ENCODE measurements at regions not wholly inside any gene's neighbourhood (a gene's known extent, or its start where the extent isn't known, plus 50 kb on each side); places are given as distances from the start of the nearest gene placed in this dataset.

DNA sequence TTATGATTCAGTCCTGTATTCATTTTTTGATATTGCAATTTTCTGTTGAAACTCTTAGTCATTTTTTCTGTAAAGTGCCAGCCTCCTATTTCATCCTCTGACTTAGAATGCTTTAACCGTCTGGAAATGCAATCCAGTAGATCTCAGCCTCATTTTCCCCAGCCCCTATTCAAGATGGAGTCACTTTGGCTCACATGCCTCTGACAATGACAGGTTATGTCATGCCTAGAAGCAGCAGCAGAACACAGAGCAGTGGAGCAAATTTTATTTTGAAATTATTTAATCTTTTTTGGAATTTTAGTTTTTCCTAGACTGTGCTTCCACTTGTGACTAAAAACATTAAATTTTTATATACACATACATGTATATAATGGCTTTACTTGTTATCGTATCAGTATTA, 1053.2 kb downstream of the TAF11L14 start:
- CTCF ChIA-PET = no interaction called here
- H3K36me3 Mint-ChIP-seq (ENCODE audit: low read depth) = no peaks in the 10 kb centered on the region
- no peak overlapping the region for H3K4me3 Mint-ChIP-seq
- H3K27me3 Mint-ChIP-seq = no peaks in the 10 kb centered on the region
- POLR2A ChIA-PET = no interaction called here
- no peak for ATAC-seq
- H3K27ac Mint-ChIP-seq = no peak overlapping the region
- no peak for DNase-seq
- intact Hi-C loops (cut with micrococcal nuclease) = no loop called here
- TF ChIP-seq, protein P1, sequence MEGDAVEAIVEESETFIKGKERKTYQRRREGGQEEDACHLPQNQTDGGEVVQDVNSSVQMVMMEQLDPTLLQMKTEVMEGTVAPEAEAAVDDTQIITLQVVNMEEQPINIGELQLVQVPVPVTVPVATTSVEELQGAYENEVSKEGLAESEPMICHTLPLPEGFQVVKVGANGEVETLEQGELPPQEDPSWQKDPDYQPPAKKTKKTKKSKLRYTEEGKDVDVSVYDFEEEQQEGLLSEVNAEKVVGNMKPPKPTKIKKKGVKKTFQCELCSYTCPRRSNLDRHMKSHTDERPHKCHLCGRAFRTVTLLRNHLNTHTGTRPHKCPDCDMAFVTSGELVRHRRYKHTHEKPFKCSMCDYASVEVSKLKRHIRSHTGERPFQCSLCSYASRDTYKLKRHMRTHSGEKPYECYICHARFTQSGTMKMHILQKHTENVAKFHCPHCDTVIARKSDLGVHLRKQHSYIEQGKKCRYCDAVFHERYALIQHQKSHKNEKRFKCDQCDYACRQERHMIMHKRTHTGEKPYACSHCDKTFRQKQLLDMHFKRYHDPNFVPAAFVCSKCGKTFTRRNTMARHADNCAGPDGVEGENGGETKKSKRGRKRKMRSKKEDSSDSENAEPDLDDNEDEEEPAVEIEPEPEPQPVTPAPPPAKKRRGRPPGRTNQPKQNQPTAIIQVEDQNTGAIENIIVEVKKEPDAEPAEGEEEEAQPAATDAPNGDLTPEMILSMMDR (IDR thresholded peaks at IDR 0.05) = no peak
- no peaks in the 10 kb centered on the region for H3K4me1 Mint-ChIP-seq (ENCODE audit: low read depth)
- H3K9me3 Mint-ChIP-seq = peaks cover 4% of the 10 kb centered on the region

DNA sequence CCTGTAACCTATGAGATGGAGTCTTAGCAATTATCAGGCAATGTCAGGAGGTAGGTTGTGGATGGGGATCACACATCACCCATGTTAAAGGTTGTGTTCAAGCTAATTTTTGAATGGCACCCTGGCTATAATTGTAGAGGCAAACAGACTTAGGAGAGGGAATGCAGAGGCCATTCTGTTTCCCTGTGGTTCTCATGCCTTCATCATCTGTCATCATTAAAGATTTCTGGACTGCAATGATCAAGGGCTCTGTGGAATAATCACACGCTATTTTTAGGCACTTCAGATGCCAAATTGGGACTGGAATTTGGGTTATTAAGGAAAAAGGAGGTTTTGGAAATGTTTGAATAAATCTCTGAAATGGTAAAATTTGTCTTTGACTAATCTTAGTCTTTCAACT, 1065.4 kb downstream of the TAF11L14 start:
- intact Hi-C loops (cut with micrococcal nuclease) = loop anchor here (2.0 to 10.0 kb wide), 3 partner anchors 48 to 305 kb away; no protein-coding TSS in a partner anchor
- CTCF ChIA-PET = interaction anchor here (1.0 to 1.5 kb wide), 6 partner anchors 9 to 233 kb away, joined by 3 to 5 read pairs (median 4); no protein-coding TSS in a partner anchor
- Mint-ChIP-seq H3K4me3 (no peak overlapping the region), H3K4me1 (ENCODE audit: low read depth) (peaks cover 16% of the 10 kb centered on the region), H3K9me3 (no peaks in the 10 kb centered on the region), H3K36me3 (ENCODE audit: low read depth) (no peaks in the 10 kb centered on the region), H3K27me3 (no peaks in the 10 kb centered on the region), H3K27ac (no peak overlapping the region)
- POLR2A ChIA-PET = no interaction called here
- ATAC-seq (no peak), DNase-seq (no peak)
- TF ChIP-seq, protein P1 (IDR thresholded peaks at IDR 0.05) = no peak

DNA sequence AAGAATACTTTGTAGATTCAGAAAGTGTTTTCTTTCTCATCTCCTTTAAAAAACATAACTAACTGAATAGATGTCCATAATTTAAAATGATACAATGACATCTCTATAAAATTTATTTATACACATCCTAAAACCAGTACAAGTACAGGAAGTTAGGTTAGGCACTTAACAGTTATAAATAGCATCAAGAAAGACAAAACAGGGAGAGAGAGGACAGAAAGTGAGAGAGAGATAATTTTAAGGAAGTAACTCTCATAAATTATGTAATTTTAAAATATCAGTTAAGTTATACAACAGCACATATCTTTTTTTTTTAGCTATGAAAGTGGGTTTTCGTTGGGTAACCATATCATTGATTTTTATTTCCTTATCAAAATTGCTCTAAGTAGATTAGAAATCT, 1068.6 kb downstream of the TAF11L14 start:
- peaks cover 15% of the 10 kb centered on the region for H3K4me1 Mint-ChIP-seq (ENCODE audit: low read depth)
- no peaks in the 10 kb centered on the region for H3K36me3 Mint-ChIP-seq (ENCODE audit: low read depth)
- ChIA-PET POLR2A (interaction anchor here (0.6 kb wide), 1 partner anchor 329 kb away, joined by 3 read pairs; no protein-coding TSS in a partner anchor), CTCF (no interaction called here)
- DNase-seq (no peak), ATAC-seq (no peak)
- H3K4me3 Mint-ChIP-seq = no peak overlapping the region
- H3K27ac Mint-ChIP-seq = no peak overlapping the region
- intact Hi-C loops (cut with micrococcal nuclease) = no loop called here
- H3K9me3 Mint-ChIP-seq = no peaks in the 10 kb centered on the region
- TF ChIP-seq, protein P1 (IDR thresholded peaks at IDR 0.05) = no peak
- H3K27me3 Mint-ChIP-seq = no peaks in the 10 kb centered on the region

DNA sequence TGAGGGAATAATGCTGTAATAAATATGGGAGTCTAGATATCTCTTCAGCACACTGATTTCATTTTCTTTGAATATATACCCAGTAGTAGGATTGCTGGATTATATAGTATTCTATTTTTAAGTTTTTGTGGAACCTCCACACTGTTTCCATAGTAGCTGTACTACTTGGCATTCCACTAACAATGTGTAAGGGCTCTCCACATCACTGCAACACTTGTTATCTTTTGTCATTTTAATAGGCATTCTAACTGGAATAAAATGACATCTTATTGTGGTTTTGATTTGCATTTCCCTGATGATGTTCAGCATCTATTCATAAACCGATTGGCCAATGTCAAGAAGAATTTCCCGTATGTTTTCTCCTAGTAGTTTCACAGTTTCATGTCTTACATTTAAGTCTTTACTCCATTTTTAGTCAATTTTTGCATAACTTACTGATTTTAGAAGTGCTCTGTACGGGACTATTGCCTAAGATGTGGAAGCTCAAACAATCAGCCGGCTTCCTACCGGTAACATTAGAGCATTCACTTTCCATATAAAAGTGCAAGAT, 1078.8 kb downstream of the TAF11L14 start:
- ChIA-PET POLR2A (no interaction called here), CTCF (interaction anchor here (1.4 kb wide), 1 partner anchor 14 kb away, joined by 3 read pairs; no protein-coding TSS in a partner anchor)
- DNase-seq (no peak), ATAC-seq (no peak)
- Mint-ChIP-seq H3K9me3 (peaks cover 4% of the 10 kb centered on the region), H3K36me3 (ENCODE audit: low read depth) (peaks cover 2% of the 10 kb centered on the region), H3K4me3 (no peak overlapping the region), H3K4me1 (ENCODE audit: low read depth) (no peaks in the 10 kb centered on the region), H3K27me3 (no peaks in the 10 kb centered on the region), H3K27ac (no peak overlapping the region)
- intact Hi-C loops (cut with micrococcal nuclease) = no loop called here
- TF ChIP-seq, protein P1 (IDR thresholded peaks at IDR 0.05) = no peak

DNA sequence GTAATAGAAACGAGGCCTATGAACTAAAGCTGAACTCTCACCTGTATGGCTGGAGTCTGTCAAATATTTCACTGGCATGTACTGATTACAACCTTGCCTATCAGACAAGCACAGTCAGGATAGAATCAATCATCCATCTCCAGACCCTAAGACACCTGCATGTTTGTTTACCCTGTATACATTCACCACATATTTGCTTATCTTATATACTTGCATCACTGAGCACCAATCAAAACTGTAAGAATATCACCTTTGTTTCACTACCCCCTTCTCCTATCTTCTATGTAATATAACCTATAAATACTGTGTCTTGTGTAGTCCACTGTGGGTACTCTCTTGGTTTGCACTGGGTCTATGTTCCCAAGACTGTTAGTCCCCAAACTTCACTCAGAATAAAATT, 1085.7 kb downstream of the TAF11L14 start:
- CTCF ChIA-PET = no interaction called here
- DNase-seq (no peak), ATAC-seq (no peak)
- Mint-ChIP-seq H3K4me3 (no peak overlapping the region), H3K9me3 (peaks cover 4% of the 10 kb centered on the region), H3K36me3 (ENCODE audit: low read depth) (peaks cover 8% of the 10 kb centered on the region), H3K27ac (no peak overlapping the region), H3K4me1 (ENCODE audit: low read depth) (peaks cover 14% of the 10 kb centered on the region), H3K27me3 (no peaks in the 10 kb centered on the region)
- intact Hi-C loops (cut with micrococcal nuclease) = no loop called here
- POLR2A ChIA-PET = no interaction called here
- TF ChIP-seq, protein P1 (IDR thresholded peaks at IDR 0.05) = no peak

Data from activated CD8-positive, alpha-beta T cell treated with anti-CD3 and anti-CD28 coated beads for 36 hours (primary cell).